HL-60 (cell line): ENCODE measurements at regions not wholly inside any gene's neighbourhood (a gene's known extent, or its start where the extent isn't known, plus 50 kb on each side); places are given as distances from the start of the nearest gene placed in this dataset.

Experiments
- GABPA ChIP-seq: IDR thresholded peaks from 2 replicates; pipeline ENCODE4 v1.6.1; 2012; ENCODE audit warnings: low read depth
- POLR2AphosphoS5 ChIP-seq: IDR thresholded peaks from 2 replicates; pipeline ENCODE4 v1.6.1; 2012; ENCODE audit warnings: low read depth
- TF ChIP-seq, protein P1 (sequence below): IDR thresholded peaks from one replicate; pipeline ENCODE4 v1.5.1; 2011; ENCODE audit warnings: low read length, control low read depth, inconsistent platforms; ENCODE audit not compliant: insufficient read depth

GRCh38 chr3:152213203-152213602 is 55.5 kb upstream of the MBNL1 start:
- TF ChIP-seq, protein P1, sequence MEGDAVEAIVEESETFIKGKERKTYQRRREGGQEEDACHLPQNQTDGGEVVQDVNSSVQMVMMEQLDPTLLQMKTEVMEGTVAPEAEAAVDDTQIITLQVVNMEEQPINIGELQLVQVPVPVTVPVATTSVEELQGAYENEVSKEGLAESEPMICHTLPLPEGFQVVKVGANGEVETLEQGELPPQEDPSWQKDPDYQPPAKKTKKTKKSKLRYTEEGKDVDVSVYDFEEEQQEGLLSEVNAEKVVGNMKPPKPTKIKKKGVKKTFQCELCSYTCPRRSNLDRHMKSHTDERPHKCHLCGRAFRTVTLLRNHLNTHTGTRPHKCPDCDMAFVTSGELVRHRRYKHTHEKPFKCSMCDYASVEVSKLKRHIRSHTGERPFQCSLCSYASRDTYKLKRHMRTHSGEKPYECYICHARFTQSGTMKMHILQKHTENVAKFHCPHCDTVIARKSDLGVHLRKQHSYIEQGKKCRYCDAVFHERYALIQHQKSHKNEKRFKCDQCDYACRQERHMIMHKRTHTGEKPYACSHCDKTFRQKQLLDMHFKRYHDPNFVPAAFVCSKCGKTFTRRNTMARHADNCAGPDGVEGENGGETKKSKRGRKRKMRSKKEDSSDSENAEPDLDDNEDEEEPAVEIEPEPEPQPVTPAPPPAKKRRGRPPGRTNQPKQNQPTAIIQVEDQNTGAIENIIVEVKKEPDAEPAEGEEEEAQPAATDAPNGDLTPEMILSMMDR, result no peak
- TF ChIP-seq GABPA (no peak), POLR2AphosphoS5 (no peak)
